Anterior cingulate cortex (tissue), 58 donors: ENCODE measurements at regions not wholly inside any gene's neighbourhood (a gene's known extent, or its start where the extent isn't known, plus 50 kb on each side); places are given as distances from the start of the nearest gene placed in this dataset.
"Not testable (repeated sequence)": the region's sequence is repeated elsewhere in the genome, so short reads cannot be mapped to it uniquely, and the experiment has no call there.

Experiments
- DNase-seq, 58 donors: peaks; one replicate each; lab custom pipeline; 2025; lab: John Stamatoyannopoulos, UW

DNA sequence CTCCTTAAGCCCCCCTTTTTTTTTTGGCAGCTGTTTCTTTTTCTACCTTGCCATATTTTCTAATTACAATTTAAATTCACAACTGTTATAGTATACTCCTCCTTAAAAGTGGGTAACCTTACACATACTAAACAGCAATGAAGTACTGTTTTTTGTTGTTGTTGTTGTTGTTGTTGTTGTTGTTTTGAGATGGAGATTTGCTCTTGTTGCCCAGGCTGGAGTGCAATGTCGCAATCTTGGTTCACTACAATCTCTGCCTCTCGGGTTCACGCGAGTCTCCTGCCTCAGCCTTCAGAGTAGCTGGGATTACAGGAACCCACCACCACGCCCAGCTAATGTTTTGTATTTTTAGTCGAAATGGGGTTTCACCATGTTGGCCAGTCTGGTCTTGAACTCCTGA, 669.1 kb upstream of the CDH6 start:
- no peak for DNase-seq

DNA sequence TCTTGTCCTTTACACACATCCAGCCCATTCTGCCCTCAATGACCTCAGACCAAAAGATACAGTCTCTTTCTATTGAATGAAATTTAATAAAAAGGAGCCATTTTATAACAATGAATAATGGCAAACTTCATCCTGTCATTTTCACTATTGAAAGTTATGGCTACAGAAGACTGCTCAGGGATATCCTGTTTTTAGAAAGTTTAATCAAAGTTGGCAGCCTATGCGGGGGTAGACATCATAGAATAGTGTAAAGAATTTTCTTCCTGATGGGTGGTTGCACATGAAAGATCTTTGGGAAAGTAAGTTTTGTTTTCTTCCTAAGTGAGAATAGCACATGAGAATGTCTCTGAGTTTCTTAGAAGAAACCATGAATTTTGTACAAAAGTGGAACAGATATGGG, 670.4 kb upstream of the CDH6 start:
- DNase-seq: no peak

DNA sequence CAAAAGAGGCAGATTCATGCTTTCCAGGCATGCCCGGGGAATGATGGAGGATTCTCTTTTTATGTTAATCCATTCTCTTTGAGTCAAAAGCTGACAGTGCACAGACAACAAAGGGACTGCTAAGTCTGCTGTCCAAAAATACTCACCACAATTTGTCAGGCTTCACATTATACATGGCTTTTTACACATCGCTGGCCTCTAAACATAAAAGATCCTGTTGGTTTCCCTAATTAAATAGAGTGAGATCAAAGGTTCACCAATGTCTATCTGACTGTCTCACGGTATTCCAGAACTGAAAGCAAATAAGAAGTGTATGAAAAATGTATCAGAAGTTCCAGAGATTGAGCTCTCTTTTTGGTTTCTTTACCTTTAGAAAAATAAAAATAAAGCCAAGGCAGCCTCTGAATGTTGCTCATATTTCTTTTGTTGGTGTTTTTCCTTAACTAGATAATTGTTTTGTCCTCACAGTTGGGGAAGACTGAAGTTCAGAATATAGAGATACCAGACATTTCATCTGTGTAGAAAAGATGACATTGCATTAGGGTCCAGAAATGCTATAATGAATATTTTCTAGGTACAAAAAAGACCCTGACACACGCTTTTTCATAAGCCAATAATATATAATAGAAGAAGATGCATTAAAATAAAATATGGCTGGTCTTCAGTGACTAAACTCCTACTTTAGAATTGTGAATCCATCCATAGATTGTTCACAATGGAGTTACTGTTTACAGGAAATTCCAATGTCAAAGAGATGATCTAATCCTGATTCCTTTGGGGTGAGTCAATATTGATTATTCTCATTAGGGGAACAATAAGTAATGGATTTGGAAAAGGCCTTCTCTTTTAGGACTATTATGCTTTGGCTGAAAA, 688.2 kb upstream of the CDH6 start:
- no peak for DNase-seq

DNA sequence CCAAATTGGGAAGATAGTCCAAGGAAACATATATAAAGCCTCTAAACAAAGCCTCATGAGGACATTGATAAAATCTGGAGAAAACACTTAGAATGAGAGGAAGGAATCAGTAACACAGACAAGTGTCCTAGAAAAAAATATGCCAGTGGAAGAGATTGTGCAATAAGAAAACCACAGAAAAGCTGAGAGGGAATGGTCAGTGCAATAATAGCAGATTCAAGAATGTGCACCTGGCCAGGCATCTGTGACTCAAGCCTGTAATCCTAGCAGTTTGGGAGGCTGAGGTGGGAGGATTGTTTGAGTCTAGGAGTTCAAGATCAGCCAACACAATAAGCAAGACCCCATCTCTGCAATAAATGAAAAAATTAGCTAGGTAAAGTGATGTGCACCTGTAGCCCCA, 691.2 kb upstream of the CDH6 start:
- DNase-seq: no peak

DNA sequence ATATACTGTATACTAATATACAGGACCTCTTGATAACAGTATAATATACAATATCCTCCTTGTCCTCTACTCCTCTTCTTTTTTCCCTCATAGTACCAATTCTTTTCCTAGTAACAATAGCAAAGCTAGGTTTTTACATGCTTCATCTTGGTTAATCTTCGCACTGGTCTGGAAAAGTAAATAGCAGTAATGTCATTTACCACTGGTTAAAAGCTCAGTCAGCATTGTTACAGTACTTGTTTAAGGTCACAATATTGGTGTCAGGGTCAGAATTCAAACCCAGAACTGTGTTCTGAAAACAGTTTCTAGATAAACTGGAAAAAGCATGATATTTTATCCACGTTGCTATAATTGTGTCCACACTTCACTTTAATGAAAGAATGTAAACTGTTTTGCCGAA, 692.4 kb upstream of the CDH6 start:
- no peak for DNase-seq

DNA sequence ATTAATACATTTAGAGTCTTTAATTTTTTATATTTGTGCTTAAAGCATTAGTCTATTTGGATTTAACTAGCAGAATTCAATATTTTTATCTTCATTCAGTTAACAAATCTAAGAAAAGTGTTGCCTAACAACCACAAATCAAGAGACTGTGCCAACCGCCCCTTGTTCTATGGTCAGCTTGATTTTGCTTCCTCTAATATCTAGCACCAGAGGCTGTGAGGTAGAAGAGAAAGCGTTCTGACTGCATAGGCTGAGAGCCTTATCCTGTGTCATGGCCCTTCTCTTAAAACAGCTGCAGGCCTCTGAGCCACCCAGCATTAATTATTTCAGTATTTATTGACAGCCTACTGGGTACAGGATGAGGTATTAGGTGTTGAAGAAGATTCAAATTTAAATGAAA, 693.0 kb upstream of the CDH6 start:
- DNase-seq: no peak

DNA sequence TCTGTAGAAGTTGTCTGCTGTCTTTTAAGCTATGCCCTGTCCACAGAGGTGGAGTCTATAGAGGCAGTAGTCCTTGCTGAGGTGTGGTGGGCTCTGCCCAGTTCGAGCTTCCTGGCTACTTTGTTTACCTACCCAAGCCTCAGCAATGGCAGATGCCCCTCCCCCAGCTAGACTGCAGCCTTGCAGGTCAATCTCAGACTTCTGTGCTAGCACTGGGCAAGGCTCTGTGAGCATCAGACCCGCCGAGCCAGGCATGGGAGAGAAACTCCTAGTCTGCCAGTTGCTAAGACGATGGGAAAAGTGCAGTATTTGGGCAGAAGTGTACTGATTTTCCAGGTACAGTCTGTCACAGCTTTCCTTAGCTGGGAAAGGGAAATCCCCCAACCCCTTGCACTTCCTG, 694.1 kb upstream of the CDH6 start:
- no peak for DNase-seq

DNA sequence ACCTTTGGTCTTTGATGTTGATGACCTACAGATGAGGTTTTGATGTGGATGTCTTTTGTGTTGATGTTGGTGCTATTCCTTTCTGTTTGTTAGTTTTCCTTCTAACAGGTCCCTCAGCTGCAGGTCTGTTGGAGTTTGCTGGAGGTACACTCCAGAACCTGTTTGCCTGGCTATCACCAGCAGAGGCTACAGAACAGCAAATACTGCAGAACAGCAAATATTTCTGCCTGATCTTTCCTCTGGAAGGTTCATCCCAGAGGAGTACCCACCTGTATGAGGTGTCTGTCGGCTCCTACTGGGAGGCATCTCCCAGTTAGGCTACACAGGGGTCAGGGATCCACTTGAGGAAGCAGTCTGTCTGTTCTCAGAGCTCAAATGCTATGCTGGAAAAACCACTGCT, 694.5 kb upstream of the CDH6 start:
- no peak for DNase-seq

DNA sequence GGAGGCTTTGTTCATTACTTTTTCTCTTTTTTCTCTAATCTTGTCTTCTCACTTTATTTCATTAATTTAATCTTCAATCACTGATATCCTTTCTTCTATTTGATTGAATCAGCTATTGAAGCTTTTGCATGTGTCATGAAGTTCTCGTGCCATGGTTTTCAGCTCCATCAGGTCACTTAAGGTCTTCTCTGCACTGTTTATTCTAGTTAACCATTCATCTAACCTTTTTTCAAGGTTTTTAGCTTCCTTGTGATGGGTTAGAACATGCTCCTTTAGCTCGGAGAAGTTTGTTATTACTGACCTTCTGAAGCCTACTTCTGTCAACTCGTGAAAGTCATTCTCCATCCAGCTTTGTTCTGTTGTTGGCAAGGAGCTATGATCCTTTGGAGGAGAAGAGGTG, 695.0 kb upstream of the CDH6 start:
- not testable (repeated sequence) for DNase-seq

DNA sequence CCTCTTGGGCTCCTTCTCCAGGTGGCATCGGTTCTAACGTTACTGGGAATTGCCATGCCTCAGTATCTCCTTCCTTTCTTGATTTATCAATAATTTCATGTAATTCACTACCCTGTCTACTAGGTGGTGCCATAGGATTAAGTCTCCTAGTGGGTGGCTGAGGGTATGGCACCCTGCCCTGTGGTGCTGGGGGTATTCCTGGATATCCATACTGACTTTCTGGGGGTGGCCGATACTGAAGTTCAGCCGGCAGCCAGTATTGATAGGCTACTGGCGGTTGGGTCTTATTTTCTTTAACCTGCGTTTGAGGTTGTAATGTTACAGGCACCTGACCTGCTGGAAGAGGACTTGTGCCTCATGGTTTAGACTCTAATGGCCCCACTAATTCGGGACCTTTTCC, 699.4 kb upstream of the CDH6 start:
- not testable (repeated sequence) for DNase-seq

DNA sequence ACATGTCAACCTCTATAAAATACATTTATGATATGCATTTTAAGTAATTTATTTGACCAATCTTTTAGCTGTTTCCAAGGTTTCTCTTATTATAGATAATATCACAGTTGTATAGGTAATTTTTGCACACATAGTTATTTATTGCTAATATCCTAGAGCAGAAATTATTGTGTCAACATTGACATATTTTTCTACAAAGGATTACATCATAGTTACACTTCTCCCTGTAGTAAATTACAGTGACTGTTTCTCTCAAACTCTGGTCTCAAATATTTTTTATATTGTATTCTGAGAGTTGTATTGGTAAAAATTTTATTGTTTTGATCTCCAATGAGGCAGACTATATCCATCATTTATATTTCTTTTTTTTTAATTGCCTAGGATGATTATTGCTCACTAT, 714.4 kb upstream of the CDH6 start:
- no peak for DNase-seq

DNA sequence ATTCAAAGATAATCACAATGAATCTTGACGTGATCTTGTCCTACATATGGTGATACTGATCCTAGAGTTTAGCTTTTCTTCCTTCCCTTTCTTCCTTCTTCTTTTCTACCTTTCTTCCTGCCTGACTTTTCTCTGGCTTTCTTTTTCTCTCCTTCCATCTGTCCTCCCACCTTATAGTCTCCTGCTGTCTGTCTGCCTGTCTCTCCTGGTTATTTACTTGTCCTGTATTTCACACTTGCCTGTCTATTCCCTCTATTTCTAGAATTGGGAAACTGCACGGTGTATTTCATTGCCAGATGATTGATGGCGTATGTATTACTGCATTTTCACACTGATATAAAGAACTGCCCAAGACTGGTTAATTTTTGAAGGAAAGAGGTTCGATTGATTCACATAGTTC, 718.1 kb upstream of the CDH6 start:
- no peak for DNase-seq

DNA sequence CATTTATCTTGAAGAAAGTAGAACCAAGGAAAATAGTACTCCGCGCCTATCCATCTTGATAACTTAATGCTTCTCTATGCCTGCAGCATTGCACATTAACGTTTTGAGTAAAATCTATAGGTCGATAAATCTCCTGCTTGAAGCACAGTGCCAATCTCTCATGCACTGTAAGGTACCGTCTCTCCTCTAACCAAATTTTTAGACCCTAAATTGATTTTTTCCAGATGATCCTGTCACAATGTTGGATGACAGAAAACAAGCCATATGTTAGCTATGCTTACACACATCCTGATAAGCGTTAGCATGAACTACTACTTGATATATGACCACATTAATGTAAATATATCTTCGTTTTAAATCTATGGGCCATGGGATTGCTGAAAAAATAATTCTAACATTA, 723.8 kb upstream of the CDH6 start:
- DNase-seq: no peak

DNA sequence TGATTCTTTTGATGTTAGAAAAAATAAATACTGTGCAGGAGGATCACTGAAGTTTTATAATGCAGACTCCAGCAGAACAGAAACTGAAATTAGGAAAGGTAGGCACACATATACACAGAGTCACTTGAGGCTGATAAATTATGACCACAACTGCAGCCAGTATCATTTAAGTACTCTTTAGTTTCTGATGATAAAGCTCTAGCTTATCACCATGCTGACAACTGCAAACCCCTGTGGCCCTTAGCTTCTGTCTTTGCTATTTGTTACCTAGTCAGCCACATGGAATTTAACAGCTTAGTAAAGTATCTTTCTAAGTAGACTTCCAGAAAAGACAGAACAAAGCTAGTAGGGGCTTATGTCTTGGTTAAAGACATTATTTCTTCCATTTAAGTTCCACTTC, 734.8 kb upstream of the CDH6 start:
- no peak for DNase-seq

DNA sequence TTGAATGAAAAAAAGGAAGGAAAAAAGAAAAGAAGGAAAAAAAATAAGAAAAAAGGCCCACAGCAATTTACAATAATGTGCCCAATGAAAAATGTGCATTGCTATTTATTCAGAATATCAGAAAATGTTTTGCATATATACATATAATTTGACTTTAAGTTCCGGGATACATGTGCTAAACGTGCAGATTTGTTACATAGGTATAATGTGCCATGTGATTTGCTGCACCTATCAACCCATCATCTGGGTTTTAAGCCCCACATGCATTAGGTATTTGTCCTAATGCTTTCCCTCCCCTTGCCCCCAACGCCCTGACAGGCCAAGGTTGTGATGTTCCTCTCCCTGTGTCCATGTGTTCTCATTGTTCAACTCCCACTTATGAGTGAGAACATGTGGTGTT, 738.0 kb upstream of the CDH6 start:
- DNase-seq: not testable (repeated sequence)

DNA sequence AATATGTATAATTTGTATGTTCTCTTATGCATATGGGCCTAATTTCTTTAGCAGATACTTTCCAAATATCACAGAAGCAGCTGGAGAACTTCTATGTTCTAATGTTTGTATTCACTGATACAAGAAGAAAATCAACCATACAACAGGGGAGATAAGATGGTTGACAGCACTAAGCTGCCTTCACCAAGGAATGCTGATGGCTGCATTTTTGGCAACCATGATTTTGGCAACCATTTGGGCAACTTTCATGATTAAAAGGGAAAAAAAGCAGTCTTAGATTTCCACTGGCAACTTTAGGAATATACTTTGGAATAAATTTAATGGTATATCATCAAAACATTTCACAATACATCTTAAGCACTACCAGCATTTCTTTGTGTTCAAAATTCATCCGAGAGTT, 740.3 kb upstream of the CDH6 start:
- DNase-seq: no peak

DNA sequence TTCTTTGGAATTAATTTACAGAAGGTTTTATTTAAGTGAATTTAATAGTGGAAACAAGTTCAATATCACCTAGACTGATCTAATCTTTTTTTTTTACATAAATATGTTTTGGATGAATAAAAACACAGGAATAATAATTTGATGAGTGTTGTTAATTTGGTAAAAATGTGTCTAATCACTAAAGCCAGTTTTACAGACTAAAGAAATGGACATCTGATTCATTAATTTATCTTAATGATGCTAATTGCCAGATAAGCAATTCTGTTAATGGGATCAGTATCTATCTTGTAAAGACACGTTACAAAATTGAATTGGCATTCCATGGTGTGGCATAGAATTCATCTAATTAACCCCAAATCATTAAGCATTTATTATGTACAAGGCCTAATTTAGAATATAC, 743.3 kb upstream of the CDH6 start:
- no peak for DNase-seq

DNA sequence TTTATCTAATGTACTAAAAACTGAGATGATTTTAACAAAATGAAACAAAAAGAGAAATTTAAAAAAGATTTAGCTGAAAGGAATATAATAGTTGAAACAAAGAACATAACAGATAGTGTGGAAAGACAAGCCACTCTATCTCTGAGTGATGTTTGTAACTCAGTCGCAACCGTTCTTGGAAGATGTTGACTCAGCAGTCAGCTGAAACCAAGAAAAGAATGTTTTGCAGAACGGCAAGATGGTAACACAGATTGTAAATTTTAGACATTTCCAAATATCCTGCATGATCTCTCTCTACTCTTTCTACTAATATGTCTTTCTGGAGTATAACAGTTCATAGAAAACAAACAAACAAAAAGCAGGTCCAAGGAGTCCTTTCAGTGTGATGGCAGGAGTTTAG, 746.1 kb upstream of the CDH6 start:
- DNase-seq: no peak

DNA sequence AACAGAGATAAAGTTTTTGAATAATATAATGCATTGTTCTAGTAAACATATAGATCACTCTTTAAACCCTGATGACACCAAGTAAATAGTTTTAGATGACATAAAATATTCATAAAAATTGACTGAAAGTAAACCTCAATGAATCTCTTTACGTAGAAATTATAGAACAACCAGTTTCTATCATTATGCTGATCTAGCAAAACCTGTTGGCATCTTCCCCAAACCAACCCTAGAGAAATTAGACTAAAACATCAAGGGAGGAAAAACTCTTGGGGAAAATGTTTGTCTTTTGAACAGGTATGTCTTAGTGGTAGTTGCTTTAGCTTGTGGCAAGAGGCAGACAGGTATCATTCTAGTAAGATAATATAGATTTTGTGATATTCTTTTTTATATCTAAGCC, 747.0 kb upstream of the CDH6 start:
- no peak for DNase-seq

DNA sequence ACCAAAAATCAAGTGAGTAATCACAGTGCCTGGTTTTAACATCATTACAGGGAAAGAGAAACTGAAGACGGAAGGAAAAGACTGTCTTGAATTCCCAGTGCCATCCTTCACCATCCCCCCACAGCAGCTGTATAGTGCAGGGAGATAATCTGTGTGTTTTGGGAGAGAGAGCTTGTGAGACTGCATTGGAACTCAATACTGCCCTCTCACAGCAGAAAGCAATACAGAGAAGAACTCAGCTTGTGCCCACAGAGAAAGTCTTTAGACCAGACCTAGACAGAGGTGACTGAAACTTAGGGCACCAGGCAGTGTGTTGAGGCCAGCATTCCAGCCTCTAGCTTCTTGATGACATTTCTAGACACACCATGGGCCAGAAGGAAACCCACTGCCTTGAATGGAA, 754.7 kb upstream of the CDH6 start:
- no peak for DNase-seq

DNA sequence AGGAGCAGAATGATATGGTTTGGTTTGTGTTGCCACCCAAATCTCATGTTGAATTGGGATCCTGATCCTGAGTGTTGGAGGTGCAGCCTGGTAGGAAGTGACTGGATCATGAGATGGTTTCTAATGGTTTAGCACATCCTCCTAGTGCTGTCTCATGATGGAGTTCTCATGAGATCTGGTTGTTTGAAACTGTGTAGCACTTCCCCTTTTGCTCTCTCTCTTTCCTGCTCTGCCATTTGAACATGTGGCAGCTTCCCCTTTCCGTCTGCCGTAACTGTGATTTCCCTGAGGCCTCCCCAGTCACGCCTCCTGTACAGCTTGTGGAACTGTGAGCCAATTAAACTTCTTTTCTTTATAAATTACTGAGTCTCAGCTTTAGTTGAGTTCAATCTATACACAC, 756.8 kb upstream of the CDH6 start:
- no peak for DNase-seq

DNA sequence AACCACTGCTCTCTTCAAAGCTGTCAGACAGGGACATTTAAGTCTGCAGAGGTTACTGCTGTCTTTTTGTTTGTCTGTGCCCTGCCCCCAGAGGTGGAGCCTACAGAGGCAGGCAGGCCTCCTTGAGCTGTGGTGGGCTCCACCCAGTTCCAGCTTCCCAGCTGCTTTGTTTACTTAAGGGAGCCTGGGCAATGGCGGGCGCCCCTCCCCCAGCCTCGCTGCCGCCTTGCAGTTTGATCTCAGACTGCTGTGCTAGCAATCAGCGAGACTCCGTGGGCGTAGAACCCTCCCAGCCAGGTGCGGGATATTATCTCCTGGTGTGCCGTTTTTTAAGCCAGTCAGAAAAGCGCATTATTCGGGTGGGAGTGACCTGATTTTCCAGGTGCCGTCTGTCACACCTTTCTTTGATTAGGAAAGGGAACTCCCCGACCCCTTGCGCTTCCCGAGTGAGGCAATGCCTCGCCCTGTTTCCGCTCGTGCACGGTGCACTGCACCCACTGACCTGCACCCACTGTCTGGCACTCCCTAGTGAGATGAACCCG, 764.5 kb upstream of the CDH6 start:
- DNase-seq: not testable (repeated sequence)

DNA sequence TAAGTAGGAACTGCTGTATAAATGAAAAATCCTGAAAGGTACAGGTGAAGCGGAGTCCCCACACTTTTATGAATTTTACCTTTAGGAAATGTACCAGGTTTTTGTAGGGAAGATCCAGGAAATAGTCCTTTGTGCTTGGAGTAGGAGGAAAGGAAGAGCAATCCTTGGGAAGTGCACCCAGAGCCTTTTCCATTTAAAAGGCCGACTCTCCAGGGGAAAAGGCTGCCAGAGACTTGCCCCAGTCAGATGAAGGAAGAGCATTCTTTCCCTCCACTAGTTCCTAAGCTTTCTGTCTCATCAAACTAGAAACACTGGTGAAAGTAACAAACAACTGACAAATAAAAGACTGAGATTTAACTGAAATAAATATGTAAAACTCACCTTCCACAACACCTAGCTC, 779.4 kb upstream of the CDH6 start:
- DNase-seq: no peak
